GM19395 (cell line): ENCODE measurements at regions not wholly inside any gene's neighbourhood (a gene's known extent, or its start where the extent isn't known, plus 50 kb on each side); places are given as distances from the start of the nearest gene placed in this dataset.
"Not testable (repeated sequence)": the region's sequence is repeated elsewhere in the genome, so short reads cannot be mapped to it uniquely, and the experiment has no call there.

Experiments used
- ATAC-seq: cut with Tn5 transposase; IDR thresholded peaks from one replicate; pipeline ENCODE4 v1.9.1; 2021; ENCODE audit warnings: mild to moderate bottlenecking, moderate library complexity; ENCODE audit not compliant: unreplicated experiment

GRCh38 chr1:8120693-8121260, 94.7 kb upstream of the ERRFI1 start:
- ATAC-seq = no peak

GRCh38 chr1:8118736-8119135, 92.6 kb upstream of the ERRFI1 start:
- not testable (repeated sequence) for ATAC-seq

GRCh38 chr1:8118031-8118451, 91.9 kb upstream of the ERRFI1 start:
- no peak for ATAC-seq

GRCh38 chr1:8116894-8117264, 90.8 kb upstream of the ERRFI1 start:
- ATAC-seq = no peak

- ATAC-seq = no peak
These were observed 89.7 kb upstream of the ERRFI1 start for GRCh38 chr1:8115769-8116167.

GRCh38 chr1:8115031-8115768, 89.1 kb upstream of the ERRFI1 start:
- no peak for ATAC-seq

GRCh38 chr1:8113262-8114220, 87.4 kb upstream of the ERRFI1 start:
- no peak for ATAC-seq

- ATAC-seq = no peak
These were observed 86.6 kb upstream of the ERRFI1 start for GRCh38 chr1:8112611-8113261.

- ATAC-seq = no peak
These were observed 85.5 kb upstream of the ERRFI1 start for GRCh38 chr1:8111560-8111959.

GRCh38 chr1:8109216-8109615, 83.1 kb upstream of the ERRFI1 start:
- ATAC-seq = no peak

- no peak for ATAC-seq
These were observed 81.8 kb upstream of the ERRFI1 start for GRCh38 chr1:8107897-8108296.

- no peak for ATAC-seq
These were observed 78.4 kb upstream of the ERRFI1 start for GRCh38 chr1:8104278-8105236.

- ATAC-seq = no peak
These were observed 71.8 kb upstream of the ERRFI1 start for GRCh38 chr1:8097908-8098307.

GRCh38 chr1:8097077-8097799, 71.1 kb upstream of the ERRFI1 start:
- peak; percentile 93 for ATAC-seq

GRCh38 chr1:8096105-8097011, 70.2 kb upstream of the ERRFI1 start:
- no peak for ATAC-seq

GRCh38 chr1:8095584-8095983, 69.5 kb upstream of the ERRFI1 start:
- ATAC-seq = no peak

- ATAC-seq = no peak
These were observed 68.6 kb upstream of the ERRFI1 start for GRCh38 chr1:8094481-8095241.
